ENCODE measurements at regions not wholly inside any gene's neighbourhood (a gene's known extent, or its start where the extent isn't known, plus 50 kb on each side); places are given as distances from the start of the nearest gene placed in this dataset.

DNA sequence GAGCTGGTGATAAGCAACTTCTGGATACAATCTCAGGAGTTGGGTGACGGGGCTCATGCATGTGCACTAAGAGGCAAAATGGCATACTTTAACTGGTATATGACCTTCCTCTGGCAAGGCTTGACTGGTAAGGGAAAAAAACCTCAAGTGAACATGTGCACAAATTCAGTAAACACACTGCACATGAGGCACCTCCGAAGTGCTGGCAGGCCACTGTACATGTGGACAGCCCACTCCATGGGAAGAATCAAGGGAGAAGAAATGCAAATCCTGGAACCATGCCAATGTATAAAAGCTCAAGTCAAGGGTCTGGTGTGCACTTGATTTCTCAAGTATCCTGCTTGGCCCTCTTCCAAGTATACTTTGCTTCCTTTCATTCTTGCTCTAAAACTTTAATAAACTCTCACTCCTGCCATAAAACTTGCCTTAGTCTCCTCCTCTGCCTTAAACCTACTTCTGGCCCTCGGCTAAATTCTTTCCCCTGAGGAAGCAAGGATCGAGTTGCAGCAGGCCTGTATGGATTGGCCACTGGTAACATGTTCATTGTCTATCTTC lies 167.2 kb downstream of the RAMP3 start:
- intact Hi-C loops (cut with DNase I): no loop called here
- FAIRE-seq (no peak), DNase-seq (no peak)

DNA sequence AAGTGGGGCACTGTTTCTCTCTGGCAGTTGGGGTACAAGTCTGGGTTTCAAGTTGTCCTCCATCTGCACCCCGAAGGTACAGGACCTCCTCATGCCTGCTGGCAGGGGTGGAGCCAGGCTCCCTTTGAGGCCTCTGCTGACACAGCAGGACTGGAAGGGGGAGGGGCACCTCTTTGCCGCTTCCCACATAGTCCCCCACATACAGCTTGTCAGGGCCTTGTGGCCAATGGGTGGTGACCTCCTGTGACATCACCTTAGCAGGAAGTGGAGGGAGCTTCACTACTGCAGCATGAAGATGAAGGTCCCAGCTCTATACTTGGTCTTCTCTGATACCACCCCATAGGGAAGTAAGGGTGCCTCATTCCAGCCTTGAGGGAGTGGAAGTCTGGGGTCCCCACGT lies 167.8 kb downstream of the RAMP3 start:
- Histone ChIP-seq H3K4me1 (ENCODE audit: control insufficient read depth in 2 of 3, insufficient read depth in 2 of 3, low read depth in 1 of 3, low read length in 3 of 3) (no peaks in the 10 kb centered on the region), H3K9me3 (ENCODE audit: control insufficient read depth in 2 of 3, insufficient read depth in 1 of 3, low read length in 3 of 3) (peaks cover 0 to 10% (median 0%) of the 10 kb centered on the region in 3 donors), H3K27ac (ENCODE audit: low read depth in 2 of 2, low read length in 2 of 2) (no peak overlapping the region), H3K4me3 (ENCODE audit: low read length in 3 of 3) (no peak overlapping the region), H3K27me3 (ENCODE audit: control insufficient read depth, insufficient read depth, low read length) (no peaks in the 10 kb centered on the region), H3K36me3 (ENCODE audit: control insufficient read depth in 2 of 3, insufficient read depth in 3 of 3, low read length in 3 of 3) (no peaks in the 10 kb centered on the region), H3K9ac (ENCODE audit: low read length in 3 of 3) (no peak overlapping the region)
- no peak for FAIRE-seq
- no peak for DNase-seq
- intact Hi-C loops (cut with DNase I): no loop called here
- TF ChIP-seq CTCF (IDR thresholded peaks at IDR 0.05; ENCODE audit: borderline replicate concordance, extremely low read depth, insufficient read depth): no peak

More for the DNA sequence above, 167.2 kb downstream of the RAMP3 start:
- Histone ChIP-seq H3K9ac (ENCODE audit: low read length in 3 of 3) (no peak overlapping the region), H3K27me3 (ENCODE audit: control insufficient read depth, insufficient read depth, low read length) (no peaks in the 10 kb centered on the region), H3K4me3 (ENCODE audit: low read length in 3 of 3) (no peak overlapping the region), H3K4me1 (ENCODE audit: control insufficient read depth in 2 of 3, insufficient read depth in 2 of 3, low read depth in 1 of 3, low read length in 3 of 3) (no peaks in the 10 kb centered on the region), H3K9me3 (ENCODE audit: control insufficient read depth in 2 of 3, insufficient read depth in 1 of 3, low read length in 3 of 3) (peaks cover 0 to 10% (median 0%) of the 10 kb centered on the region in 3 donors), H3K27ac (ENCODE audit: low read depth in 2 of 2, low read length in 2 of 2) (no peak overlapping the region), H3K36me3 (ENCODE audit: control insufficient read depth in 2 of 3, insufficient read depth in 3 of 3, low read length in 3 of 3) (no peaks in the 10 kb centered on the region)
- TF ChIP-seq CTCF (IDR thresholded peaks at IDR 0.05; ENCODE audit: borderline replicate concordance, extremely low read depth, insufficient read depth): no peak

GRCh38 chr7:45328403-45328981 lies 170.9 kb downstream of the RAMP3 start:
- FAIRE-seq: no peak
- Histone ChIP-seq H3K9me3 (ENCODE audit: control insufficient read depth in 2 of 3, insufficient read depth in 1 of 3, low read length in 3 of 3) (peaks cover 0 to 8% (median 0%) of the 10 kb centered on the region in 3 donors), H3K4me3 (ENCODE audit: low read length in 3 of 3) (no peak overlapping the region), H3K27ac (ENCODE audit: low read depth in 2 of 2, low read length in 2 of 2) (no peak overlapping the region), H3K4me1 (ENCODE audit: control insufficient read depth in 2 of 3, insufficient read depth in 2 of 3, low read depth in 1 of 3, low read length in 3 of 3) (no peaks in the 10 kb centered on the region), H3K9ac (ENCODE audit: low read length in 3 of 3) (no peak overlapping the region), H3K27me3 (ENCODE audit: control insufficient read depth, insufficient read depth, low read length) (no peaks in the 10 kb centered on the region), H3K36me3 (ENCODE audit: control insufficient read depth in 2 of 3, insufficient read depth in 3 of 3, low read length in 3 of 3) (no peaks in the 10 kb centered on the region)
- TF ChIP-seq CTCF (IDR thresholded peaks at IDR 0.05; ENCODE audit: borderline replicate concordance, extremely low read depth, insufficient read depth): no peak
- intact Hi-C loops (cut with DNase I): no loop called here
- no peak for DNase-seq

Data from kidney (tissue), 13 donors.